NCI-H128 (cell line): ENCODE measurements at regions not wholly inside any gene's neighbourhood (a gene's known extent, or its start where the extent isn't known, plus 50 kb on each side); places are given as distances from the start of the nearest gene placed in this dataset.

ENCODE experiments used
- DNase-seq: peaks from one replicate; lab custom pipeline; 2025; ENCODE audit not compliant: unreplicated experiment; lab: John Stamatoyannopoulos, UW

GRCh38 chr5:141800617-141801016 lies 77.6 kb downstream of the PCDH1 start:
- no peak for DNase-seq

GRCh38 chr5:141799507-141800167 lies 78.6 kb downstream of the PCDH1 start:
- no peak for DNase-seq

GRCh38 chr5:141797425-141797824 lies 80.8 kb downstream of the PCDH1 start:
- no peak for DNase-seq

DNA sequence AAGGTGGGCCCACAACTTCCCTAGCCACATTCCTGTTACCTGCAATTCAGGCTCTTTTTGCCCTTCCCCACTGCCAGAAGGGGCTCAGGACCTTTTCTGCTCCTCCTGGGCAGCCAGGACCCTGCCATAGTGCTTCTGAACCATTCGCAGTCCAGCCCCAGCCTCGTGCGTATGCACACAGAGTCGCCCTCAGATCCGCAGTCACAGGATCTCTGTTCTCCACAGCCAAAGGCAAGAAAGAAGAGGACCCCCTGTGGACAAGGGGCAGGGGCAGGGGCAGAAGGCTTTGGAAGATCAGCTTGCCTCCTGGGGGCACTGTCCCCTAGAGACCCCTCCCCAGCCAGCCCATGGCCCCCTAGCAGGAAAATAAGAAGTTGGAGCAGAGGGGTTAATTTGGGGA lies 82.8 kb downstream of the PCDH1 start:
- DNase-seq, result no peak

GRCh38 chr5:141793881-141794280 lies 84.3 kb downstream of the PCDH1 start:
- DNase-seq, result no peak

DNA sequence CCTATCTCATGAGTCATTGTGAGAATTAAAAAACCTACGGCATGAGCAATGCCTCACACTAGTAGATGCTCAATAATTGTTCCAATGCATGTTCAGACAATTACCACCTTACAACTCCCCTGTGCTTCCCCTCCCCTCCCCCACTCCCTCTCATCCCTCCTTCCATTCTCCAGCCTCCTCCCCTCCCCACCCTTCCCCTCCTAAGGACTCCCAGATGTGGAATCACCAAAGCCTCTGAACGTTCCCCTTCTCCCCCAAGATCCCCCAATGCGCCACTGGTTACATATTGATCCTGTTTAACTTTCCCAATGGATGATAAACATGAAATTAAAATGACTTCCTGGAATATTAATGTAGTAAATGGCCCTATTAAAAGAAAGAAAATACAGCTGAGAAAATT lies 84.8 kb downstream of the PCDH1 start:
- no peak for DNase-seq

- DNase-seq, result no peak
These were observed 87.6 kb downstream of the PCDH1 start for GRCh38 chr5:141790630-141791029.

GRCh38 chr5:141789330-141789729 lies 88.9 kb downstream of the PCDH1 start:
- DNase-seq, result no peak

GRCh38 chr5:141788296-141788970 lies 89.8 kb downstream of the PCDH1 start:
- no peak for DNase-seq

DNA sequence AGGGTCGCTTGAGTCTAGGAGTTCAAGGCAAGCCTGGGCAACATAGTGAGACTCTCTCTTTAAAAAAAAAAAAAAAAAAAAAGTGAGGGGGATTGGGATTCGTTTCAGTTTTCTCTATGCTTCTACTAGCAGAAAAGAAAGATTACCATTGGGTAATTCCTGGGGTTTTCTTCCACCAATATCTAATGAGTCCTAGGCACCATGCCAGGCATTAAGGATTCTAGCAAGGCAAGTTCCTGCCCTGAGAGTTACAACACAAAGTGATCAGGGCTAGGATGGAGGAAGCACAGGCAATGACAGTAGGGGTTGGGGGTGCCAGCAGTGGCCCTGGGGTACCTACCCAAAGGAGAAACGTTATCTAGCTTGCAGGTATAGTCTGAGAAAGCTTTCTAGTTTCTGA lies 90.8 kb downstream of the PCDH1 start:
- DNase-seq, result no peak

- no peak for DNase-seq
These were observed 91.5 kb downstream of the PCDH1 start for GRCh38 chr5:141786700-141787099.

- no peak for DNase-seq
These were observed 92.5 kb downstream of the PCDH1 start for GRCh38 chr5:141785711-141786110.

GRCh38 chr5:141785135-141785534 lies 93.1 kb downstream of the PCDH1 start:
- DNase-seq, result no peak

DNA sequence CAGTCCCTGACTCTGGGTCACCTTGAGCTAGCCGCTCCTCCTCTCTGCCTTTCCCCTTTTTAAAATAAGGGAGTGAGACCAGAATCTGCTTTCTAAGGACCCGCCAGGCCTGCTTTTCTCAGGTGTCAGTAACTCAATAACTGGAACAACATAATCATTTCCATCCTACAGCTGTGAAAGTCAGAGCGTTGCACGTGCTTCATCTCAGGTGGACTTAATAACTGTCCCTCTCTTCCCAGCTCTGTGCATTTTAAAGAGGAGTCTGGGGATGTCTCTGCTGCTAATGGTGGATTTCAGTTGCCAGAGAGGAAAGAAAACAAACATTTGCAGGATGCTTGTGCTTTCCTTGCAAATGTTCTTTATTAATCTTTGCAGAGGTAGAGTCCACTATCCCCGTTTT lies 93.7 kb downstream of the PCDH1 start:
- DNase-seq, result no peak

DNA sequence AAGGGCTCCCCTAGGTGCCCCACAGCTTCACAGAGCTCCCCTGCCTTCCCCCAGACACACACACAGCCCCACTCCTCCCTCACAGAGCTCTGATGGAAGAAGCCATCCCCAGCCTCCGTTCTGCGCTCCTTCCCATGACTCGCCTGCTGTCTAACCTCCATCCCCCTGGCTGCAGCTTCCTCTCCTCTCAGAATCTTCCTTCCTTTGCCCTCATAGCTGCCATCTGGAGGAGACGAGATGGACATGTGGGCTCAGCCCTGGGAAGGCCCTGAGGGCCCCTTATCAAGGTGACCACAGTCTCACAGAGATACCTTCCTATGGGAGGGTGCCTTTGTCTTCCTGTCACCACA lies 94.3 kb downstream of the PCDH1 start:
- DNase-seq, result no peak

GRCh38 chr5:141783005-141783946 lies 94.9 kb downstream of the PCDH1 start:
- no peak for DNase-seq

DNA sequence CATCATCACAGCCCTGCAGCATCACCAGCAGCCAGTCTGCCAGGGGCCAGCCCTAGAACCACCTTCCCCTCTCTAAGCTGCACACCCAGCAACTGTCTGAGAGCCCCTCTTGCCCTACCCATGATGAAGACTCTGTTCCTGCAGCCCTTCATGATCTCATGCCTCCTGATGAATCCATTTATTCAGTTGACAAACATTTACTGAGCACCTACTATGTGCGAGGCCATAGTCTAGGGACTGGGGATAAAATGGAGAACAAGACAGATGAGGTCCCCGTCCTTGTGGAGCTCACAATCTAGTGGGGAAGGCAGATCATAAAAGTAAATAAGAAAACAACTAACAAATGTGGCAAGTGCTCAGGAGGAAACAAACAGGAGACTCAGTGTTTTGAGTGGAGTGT lies 96.3 kb downstream of the PCDH1 start:
- no peak for DNase-seq

- DNase-seq, result no peak
These were observed 97.0 kb downstream of the PCDH1 start for GRCh38 chr5:141780952-141781781.

- DNase-seq, result no peak
These were observed 97.8 kb downstream of the PCDH1 start for GRCh38 chr5:141780240-141780951.

GRCh38 chr5:141779503-141779973 lies 97.5 kb upstream of the ARAP3 start:
- DNase-seq, result no peak
